Calu3 (cell line): ENCODE measurements at regions not wholly inside any gene's neighbourhood (a gene's known extent, or its start where the extent isn't known, plus 50 kb on each side); places are given as distances from the start of the nearest gene placed in this dataset.

Source experiments
- BruUV-seq: library from RNA; stranded (reverse); fragments of 400-500 nt; replicated peaks from 2 replicates; lab custom pipeline; 2021; lab: Mats Ljungman, UMichigan
- CTCF ChIA-PET: fragments of 300-600 bp; sonication (Branson Sonifier 250); formaldehyde crosslinking; loops from one replicate; lab custom pipeline; 2022; ENCODE audit warnings: antibody characterized with exemption; lab: Charles Lee
- DNase-seq: peaks from one replicate; pipeline ENCODE4 v3.0.0; 2022
- H3K27ac Mint-ChIP-seq: one replicate; pipeline ENCODE4 v1.8.0; 2022; ENCODE audit warnings: mixed read lengths; ENCODE audit not compliant: unreplicated experiment
- H3K27me3 Mint-ChIP-seq: one replicate; pipeline ENCODE4 v1.8.0; 2022; ENCODE audit warnings: mixed read lengths; ENCODE audit not compliant: unreplicated experiment
- H3K36me3 Mint-ChIP-seq: one replicate; pipeline ENCODE4 v1.8.0; 2022; ENCODE audit warnings: mild to moderate bottlenecking, moderate library complexity, mixed read lengths; ENCODE audit not compliant: insufficient read depth, unreplicated experiment
- H3K4me1 Mint-ChIP-seq: one replicate; pipeline ENCODE4 v1.8.0; 2022; ENCODE audit warnings: mild to moderate bottlenecking, low read depth, mixed read lengths; ENCODE audit not compliant: unreplicated experiment
- H3K4me3 Mint-ChIP-seq: one replicate; pipeline ENCODE4 v1.8.0; 2022; ENCODE audit warnings: mild to moderate bottlenecking, low read depth, moderate library complexity, mixed read lengths; ENCODE audit not compliant: unreplicated experiment
- H3K9me3 Mint-ChIP-seq: one replicate; pipeline ENCODE4 v1.8.0; 2022; ENCODE audit warnings: low read depth, mixed read lengths; ENCODE audit not compliant: unreplicated experiment
- CTCF ChIP-seq: fragments of 200-600 bp; IDR thresholded peaks from one replicate; pipeline ENCODE4 v1.8.0; 2022; ENCODE audit warnings: antibody characterized with exemption; ENCODE audit not compliant: unreplicated experiment
- intact Hi-C: fragments of 100-400 bp; cut with micrococcal nuclease; formaldehyde crosslinking; loops from one replicate; pipeline ENCODE4 v1.10.0; 2022; ENCODE audit not compliant: unreplicated experiment

GRCh38 chr21:31484219-31484618 lies 140.2 kb upstream of the TIAM1 start:
- intact Hi-C loops, result no loop called here
- Mint-ChIP-seq H3K36me3 (no peaks in the 10 kb centered on the region), H3K27me3 (no peaks in the 10 kb centered on the region), H3K4me1 (no peaks in the 10 kb centered on the region), H3K4me3 (no peak overlapping the region), H3K27ac (no peak overlapping the region), H3K9me3 (peaks cover under 1% of the 10 kb centered on the region)
- CTCF ChIA-PET, result no interaction called here
- no peak for TF ChIP-seq CTCF
- DNase-seq, result no peak
- BruUV-seq, result no TSS peak

- H3K27me3 Mint-ChIP-seq, result no peaks in the 10 kb centered on the region
- no peaks in the 10 kb centered on the region for H3K4me1 Mint-ChIP-seq
- peaks cover 2% of the 10 kb centered on the region for H3K9me3 Mint-ChIP-seq
- intact Hi-C loops, result no loop called here
- CTCF ChIA-PET, result no interaction called here
- H3K36me3 Mint-ChIP-seq, result no peaks in the 10 kb centered on the region
- H3K4me3 Mint-ChIP-seq, result no peak overlapping the region
- no peak for TF ChIP-seq CTCF
- no peak overlapping the region for H3K27ac Mint-ChIP-seq
- BruUV-seq, result no TSS peak
- no peak for DNase-seq
These were observed 139.1 kb upstream of the TIAM1 start for GRCh38 chr21:31483146-31483545.

GRCh38 chr21:31482460-31482859 lies 138.4 kb upstream of the TIAM1 start:
- H3K4me1 Mint-ChIP-seq, result no peaks in the 10 kb centered on the region
- H3K36me3 Mint-ChIP-seq, result no peaks in the 10 kb centered on the region
- H3K9me3 Mint-ChIP-seq, result peaks cover 2% of the 10 kb centered on the region
- H3K27me3 Mint-ChIP-seq, result no peaks in the 10 kb centered on the region
- H3K4me3 Mint-ChIP-seq, result no peak overlapping the region
- CTCF ChIA-PET, result no interaction called here
- no peak for DNase-seq
- H3K27ac Mint-ChIP-seq, result no peak overlapping the region
- intact Hi-C loops, result no loop called here
- no TSS peak for BruUV-seq
- TF ChIP-seq CTCF, result no peak

- no peak overlapping the region for H3K4me3 Mint-ChIP-seq
- BruUV-seq, result no TSS peak
- intact Hi-C loops, result no loop called here
- H3K4me1 Mint-ChIP-seq, result no peaks in the 10 kb centered on the region
- H3K36me3 Mint-ChIP-seq, result no peaks in the 10 kb centered on the region
- TF ChIP-seq CTCF, result no peak
- peaks cover 2% of the 10 kb centered on the region for H3K9me3 Mint-ChIP-seq
- no peaks in the 10 kb centered on the region for H3K27me3 Mint-ChIP-seq
- CTCF ChIA-PET, result no interaction called here
- no peak overlapping the region for H3K27ac Mint-ChIP-seq
- no peak for DNase-seq
These were observed 136.2 kb upstream of the TIAM1 start for GRCh38 chr21:31480228-31480627.

GRCh38 chr21:31479714-31480113 lies 135.7 kb upstream of the TIAM1 start:
- CTCF ChIA-PET, result no interaction called here
- Mint-ChIP-seq H3K4me3 (no peak overlapping the region), H3K27ac (no peak overlapping the region), H3K27me3 (no peaks in the 10 kb centered on the region), H3K36me3 (no peaks in the 10 kb centered on the region), H3K9me3 (peaks cover 2% of the 10 kb centered on the region), H3K4me1 (no peaks in the 10 kb centered on the region)
- BruUV-seq, result no TSS peak
- no peak for TF ChIP-seq CTCF
- DNase-seq, result no peak
- intact Hi-C loops, result no loop called here
